SJCRH30 (cell line): ENCODE measurements at regions not wholly inside any gene's neighbourhood (a gene's known extent, or its start where the extent isn't known, plus 50 kb on each side); places are given as distances from the start of the nearest gene placed in this dataset.
"Not testable (repeated sequence)": the region's sequence is repeated elsewhere in the genome, so short reads cannot be mapped to it uniquely, and the experiment has no call there.

ENCODE experiments used
- DNase-seq, 2 experiments: peaks; one replicate each; pipeline ENCODE4 v3.0.0-alpha.2; 2015 to 2020
- H3K27ac ChIP-seq: fragments of 250-450 bp; sonication (Bioruptor Pico); 2 replicates; pipeline ENCODE4 v1.5.1; 2020; ENCODE audit warnings: mild to moderate bottlenecking, moderate library complexity
- H3K27me3 ChIP-seq: fragments of 250-450 bp; sonication (Bioruptor Pico); 2 replicates; pipeline ENCODE4 v1.5.1; 2020; ENCODE audit warnings: mild to moderate bottlenecking, moderate library complexity
- H3K36me3 ChIP-seq: fragments of 250-450 bp; sonication (Bioruptor Pico); 2 replicates; pipeline ENCODE4 v1.5.1; 2020; ENCODE audit warnings: mild to moderate bottlenecking, moderate library complexity
- H3K4me1 ChIP-seq: fragments of 250-450 bp; sonication (Bioruptor Pico); 2 replicates; pipeline ENCODE4 v1.5.1; 2020; ENCODE audit warnings: mild to moderate bottlenecking, moderate library complexity
- H3K4me3 ChIP-seq: fragments of 250-450 bp; sonication (Bioruptor Pico); 2 replicates; pipeline ENCODE4 v1.5.1; 2020; ENCODE audit warnings: mild to moderate bottlenecking, moderate library complexity
- H3K9me3 ChIP-seq: fragments of 250-450 bp; sonication (Bioruptor Pico); replicated peaks from 2 replicates; pipeline ENCODE4 v1.5.1; 2020; ENCODE audit warnings: mild to moderate bottlenecking, moderate library complexity

- Histone ChIP-seq H3K27me3 (peaks cover 5% of the 10 kb centered on the region), H3K36me3 (no peaks in the 10 kb centered on the region), H3K4me3 (no peak overlapping the region), H3K27ac (no peak overlapping the region), H3K4me1 (no peaks in the 10 kb centered on the region), H3K9me3 (no peaks in the 10 kb centered on the region; the same call in 1 of the 2 replicates)
- no peak for DNase-seq
Observed at GRCh38 chr3:26029321-26029720, 239.4 kb downstream of the OXSM start.

DNA sequence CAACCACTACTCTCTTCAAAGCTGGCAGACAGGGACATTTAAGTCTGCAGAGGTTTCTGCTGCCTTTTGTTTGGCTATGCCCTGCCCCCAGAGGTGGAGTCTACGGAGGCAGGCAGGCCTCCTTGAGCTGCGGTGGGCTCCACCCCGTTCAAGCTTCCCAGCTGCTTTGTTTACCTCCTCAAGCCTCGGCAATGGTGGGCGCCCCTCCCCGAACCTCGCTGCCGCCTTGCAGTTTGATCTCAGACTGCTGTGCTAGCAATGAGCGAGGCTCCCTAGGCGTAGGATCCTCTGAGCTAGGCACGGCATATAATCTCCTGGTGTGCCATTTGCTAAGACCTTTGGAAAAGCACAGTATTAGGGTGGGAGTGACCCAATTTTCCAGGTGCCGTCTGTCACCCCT is 252.2 kb downstream of the OXSM start:
- not testable (repeated sequence) for H3K9me3 ChIP-seq, H3K27ac ChIP-seq, H3K4me3 ChIP-seq, H3K36me3 ChIP-seq, H3K27me3 ChIP-seq, DNase-seq, H3K4me1 ChIP-seq

GRCh38 chr3:26049951-26050350 is 260.1 kb downstream of the OXSM start:
- no peak for DNase-seq
- no peaks in the 10 kb centered on the region for H3K36me3 ChIP-seq
- H3K4me3 ChIP-seq, result no peak overlapping the region
- no peak overlapping the region for H3K27ac ChIP-seq
- no peaks in the 10 kb centered on the region for H3K27me3 ChIP-seq
- no peaks in the 10 kb centered on the region for H3K4me1 ChIP-seq
- H3K9me3 ChIP-seq, result no peaks in the 10 kb centered on the region

DNA sequence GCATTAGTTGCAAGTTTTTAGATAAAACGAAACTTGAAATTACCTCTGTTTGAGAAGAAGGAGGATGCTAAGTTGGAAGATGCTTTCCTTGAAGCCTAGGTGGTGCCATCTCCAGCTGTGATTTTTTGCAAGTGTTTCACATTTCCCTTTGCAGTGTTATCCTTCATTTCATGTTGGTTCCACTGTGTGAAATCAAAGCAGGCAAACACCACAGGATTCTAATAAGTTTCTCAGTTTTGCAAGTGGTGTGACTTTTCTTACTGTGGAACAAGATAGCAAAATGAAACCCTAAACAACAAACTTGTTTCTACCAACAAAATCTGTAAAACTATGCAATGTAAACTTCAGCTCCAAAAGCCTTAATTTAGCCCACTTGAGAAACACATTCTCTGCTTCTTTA is 260.9 kb downstream of the OXSM start:
- no peaks in the 10 kb centered on the region for H3K4me1 ChIP-seq
- no peak for DNase-seq

DNA sequence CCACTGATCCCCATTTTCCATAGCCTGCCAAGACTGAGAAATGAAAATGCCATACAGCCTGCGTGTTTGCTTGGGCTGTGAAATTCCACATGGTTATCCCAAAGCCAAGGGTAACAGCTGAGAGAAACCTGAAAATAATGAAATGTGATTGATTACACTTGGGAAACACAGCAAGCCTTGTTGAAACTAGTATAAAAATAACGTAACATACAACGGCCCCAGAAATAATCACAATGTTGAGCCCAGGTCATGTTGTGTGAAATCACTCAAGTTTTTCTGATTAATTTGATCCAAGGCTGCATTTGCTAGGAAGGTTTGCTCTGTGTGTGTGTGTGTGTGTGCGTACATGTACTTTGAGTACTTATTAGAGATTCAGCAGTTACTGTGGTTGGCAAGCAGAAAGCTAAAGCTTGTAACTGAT is 269.0 kb downstream of the OXSM start:
- H3K36me3 ChIP-seq, result no peaks in the 10 kb centered on the region
- H3K4me3 ChIP-seq, result no peak overlapping the region
- no peak overlapping the region for H3K27ac ChIP-seq
- DNase-seq, result no peak
- no peaks in the 10 kb centered on the region for H3K4me1 ChIP-seq
- H3K9me3 ChIP-seq, result no peaks in the 10 kb centered on the region
- H3K27me3 ChIP-seq, result peaks cover 14% of the 10 kb centered on the region

More for the DNA sequence above, 260.9 kb downstream of the OXSM start:
- Histone ChIP-seq H3K36me3 (no peaks in the 10 kb centered on the region), H3K4me3 (no peak overlapping the region), H3K27me3 (no peaks in the 10 kb centered on the region), H3K9me3 (no peaks in the 10 kb centered on the region), H3K27ac (no peak overlapping the region)

DNA sequence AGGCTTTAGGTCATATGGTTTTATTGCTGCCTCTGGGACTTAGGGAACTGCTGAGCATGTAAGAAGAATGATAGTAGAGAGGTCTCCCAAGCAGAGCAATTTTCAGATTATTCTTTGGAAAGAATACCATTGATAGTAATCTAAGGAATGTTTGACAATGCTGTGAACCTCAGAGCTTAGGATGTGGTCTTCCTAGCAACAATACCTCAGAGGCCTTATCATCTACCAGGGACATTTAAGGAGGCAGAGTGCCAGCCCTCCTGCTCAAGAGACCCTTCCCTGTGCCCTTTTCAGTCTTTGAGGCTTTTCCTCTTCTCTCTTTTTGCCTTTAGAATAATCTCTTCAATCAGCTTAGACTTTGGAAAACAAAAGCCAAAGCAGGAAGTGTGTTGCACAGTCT is 272.1 kb downstream of the OXSM start:
- Histone ChIP-seq H3K4me1 (no peaks in the 10 kb centered on the region), H3K36me3 (no peaks in the 10 kb centered on the region), H3K27me3 (peaks cover 13% of the 10 kb centered on the region), H3K27ac (no peak overlapping the region), H3K9me3 (no peaks in the 10 kb centered on the region), H3K4me3 (no peak overlapping the region)
- DNase-seq, result no peak

GRCh38 chr3:26064297-26064696 is 274.4 kb downstream of the OXSM start:
- Histone ChIP-seq H3K27me3 (peaks cover 3% of the 10 kb centered on the region; the same call in 1 of the 2 replicates), H3K9me3 (no peaks in the 10 kb centered on the region), H3K27ac (no peak overlapping the region), H3K4me3 (no peak overlapping the region), H3K4me1 (no peaks in the 10 kb centered on the region), H3K36me3 (no peaks in the 10 kb centered on the region)
- no peak for DNase-seq

DNA sequence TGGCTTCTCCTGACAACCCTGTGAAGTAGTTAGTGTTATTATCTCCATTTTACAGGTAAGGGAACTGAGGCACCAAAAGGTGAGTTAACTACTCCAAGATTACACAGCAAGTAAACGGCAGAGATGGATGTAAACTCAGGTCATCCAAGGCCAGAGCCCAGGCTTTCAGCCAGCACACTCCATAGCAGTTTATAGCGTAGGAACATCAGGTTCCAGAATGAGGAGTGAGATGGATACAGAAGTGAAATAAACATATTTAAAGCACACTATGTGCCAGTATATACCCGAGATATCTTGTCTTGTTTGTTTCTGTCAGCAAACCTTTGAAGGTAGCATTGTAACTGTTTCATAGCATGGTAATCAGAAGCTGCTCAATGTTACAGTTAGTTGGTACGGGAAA is 279.0 kb downstream of the OXSM start:
- Histone ChIP-seq H3K4me1 (no peaks in the 10 kb centered on the region), H3K4me3 (no peak overlapping the region), H3K27me3 (no peaks in the 10 kb centered on the region), H3K9me3 (no peaks in the 10 kb centered on the region), H3K27ac (no peak overlapping the region), H3K36me3 (no peaks in the 10 kb centered on the region)
- no peak for DNase-seq

- Histone ChIP-seq H3K27ac (no peak overlapping the region), H3K9me3 (no peaks in the 10 kb centered on the region), H3K27me3 (no peaks in the 10 kb centered on the region), H3K36me3 (no peaks in the 10 kb centered on the region), H3K4me3 (no peak overlapping the region), H3K4me1 (no peaks in the 10 kb centered on the region)
- no peak for DNase-seq
Observed at GRCh38 chr3:26070854-26071253, 281.0 kb downstream of the OXSM start.

DNA sequence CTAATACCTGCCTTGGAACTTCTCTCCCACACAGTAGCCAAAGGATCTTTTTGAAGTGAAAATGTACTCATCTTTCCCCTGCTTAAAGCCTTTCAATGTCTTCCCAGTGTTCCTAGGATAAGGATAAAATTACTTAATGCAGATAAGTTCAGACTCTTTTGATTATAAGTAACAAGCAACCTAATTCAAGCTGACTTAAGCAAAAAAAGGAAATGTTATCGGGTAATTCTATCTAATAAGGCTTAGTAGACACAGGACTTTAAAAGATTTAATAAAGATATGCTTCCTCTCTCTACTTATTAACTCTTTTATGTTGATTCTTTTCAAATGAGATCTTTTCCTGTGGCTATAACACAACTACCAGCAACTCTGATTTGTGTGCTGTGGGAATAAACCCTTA is 284.2 kb downstream of the OXSM start:
- H3K4me1 ChIP-seq, result no peaks in the 10 kb centered on the region
- H3K9me3 ChIP-seq, result no peaks in the 10 kb centered on the region
- H3K4me3 ChIP-seq, result no peak overlapping the region
- no peak for DNase-seq
- no peaks in the 10 kb centered on the region for H3K27me3 ChIP-seq
- H3K36me3 ChIP-seq, result no peaks in the 10 kb centered on the region
- H3K27ac ChIP-seq, result no peak overlapping the region

DNA sequence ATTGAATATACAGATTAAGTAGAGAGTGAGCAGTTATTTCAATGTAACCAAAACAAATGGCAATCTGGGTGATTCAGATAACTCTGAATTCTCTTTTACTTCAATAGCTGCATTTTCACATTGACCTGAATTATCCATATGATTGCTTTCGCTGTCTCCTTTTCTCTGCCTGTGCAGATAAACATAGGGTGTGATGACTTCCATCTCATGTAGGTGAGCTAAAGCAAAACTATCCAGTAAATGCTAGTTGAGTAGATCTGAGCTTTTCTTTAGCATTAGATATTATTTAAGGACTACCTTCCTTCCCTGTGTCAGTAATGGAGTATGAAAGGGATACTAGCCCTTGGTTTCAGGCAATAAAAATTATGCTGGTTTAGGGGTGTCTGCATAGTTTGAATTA is 288.6 kb downstream of the OXSM start:
- Histone ChIP-seq H3K36me3 (no peaks in the 10 kb centered on the region), H3K4me1 (no peaks in the 10 kb centered on the region)
- no peak for DNase-seq

GRCh38 chr3:26081166-26081565 is 291.3 kb downstream of the OXSM start:
- Histone ChIP-seq H3K9me3 (no peaks in the 10 kb centered on the region), H3K4me1 (no peaks in the 10 kb centered on the region), H3K36me3 (no peaks in the 10 kb centered on the region), H3K4me3 (no peak overlapping the region), H3K27me3 (no peaks in the 10 kb centered on the region), H3K27ac (no peak overlapping the region)
- no peak for DNase-seq

More for the DNA sequence above, 288.6 kb downstream of the OXSM start:
- no peak overlapping the region for H3K4me3 ChIP-seq
- H3K27ac ChIP-seq, result no peak overlapping the region
- no peaks in the 10 kb centered on the region for H3K27me3 ChIP-seq
- no peaks in the 10 kb centered on the region for H3K9me3 ChIP-seq

DNA sequence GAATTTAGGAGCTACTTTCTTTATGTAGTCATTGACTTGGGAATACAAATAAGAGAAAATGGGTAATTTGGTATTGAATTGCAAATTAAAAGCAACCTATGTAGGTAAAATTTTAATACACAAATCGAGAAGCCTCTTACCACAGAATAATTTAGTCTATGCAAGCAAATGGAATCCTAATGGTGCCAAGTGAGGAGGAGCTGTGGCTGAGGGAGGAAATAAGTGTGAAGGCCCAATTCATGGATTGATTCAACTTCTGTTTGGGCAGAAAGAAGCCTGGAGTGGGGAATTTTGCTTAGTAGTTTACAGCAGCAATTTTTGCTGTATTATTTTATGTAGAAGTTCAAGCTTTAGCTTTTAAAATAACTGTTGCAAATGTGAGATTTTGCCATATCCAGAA is 291.9 kb downstream of the OXSM start:
- Histone ChIP-seq H3K27ac (no peak overlapping the region), H3K4me1 (no peaks in the 10 kb centered on the region), H3K9me3 (no peaks in the 10 kb centered on the region), H3K4me3 (no peak overlapping the region), H3K27me3 (no peaks in the 10 kb centered on the region), H3K36me3 (no peaks in the 10 kb centered on the region)
- no peak for DNase-seq

- Histone ChIP-seq H3K36me3 (no peaks in the 10 kb centered on the region), H3K4me1 (no peaks in the 10 kb centered on the region), H3K27ac (no peak overlapping the region), H3K27me3 (no peaks in the 10 kb centered on the region), H3K4me3 (no peak overlapping the region), H3K9me3 (no peaks in the 10 kb centered on the region)
- no peak for DNase-seq
Observed at GRCh38 chr3:26082911-26083310, 293.0 kb downstream of the OXSM start.

- Histone ChIP-seq H3K9me3 (no peaks in the 10 kb centered on the region), H3K27me3 (no peaks in the 10 kb centered on the region), H3K4me1 (no peaks in the 10 kb centered on the region), H3K4me3 (no peak overlapping the region), H3K27ac (no peak overlapping the region), H3K36me3 (no peaks in the 10 kb centered on the region)
- no peak for DNase-seq
Observed at GRCh38 chr3:26084629-26085028, 294.7 kb downstream of the OXSM start.

GRCh38 chr3:26087751-26088150 is 297.9 kb downstream of the OXSM start:
- Histone ChIP-seq H3K36me3 (no peaks in the 10 kb centered on the region), H3K27me3 (no peaks in the 10 kb centered on the region), H3K4me1 (no peaks in the 10 kb centered on the region), H3K4me3 (no peak overlapping the region), H3K27ac (no peak overlapping the region), H3K9me3 (no peaks in the 10 kb centered on the region)
- DNase-seq, result no peak

- H3K9me3 ChIP-seq, result no peaks in the 10 kb centered on the region
- H3K4me3 ChIP-seq, result no peak overlapping the region
- H3K4me1 ChIP-seq, result no peaks in the 10 kb centered on the region
- H3K27me3 ChIP-seq, result no peaks in the 10 kb centered on the region
- no peak overlapping the region for H3K27ac ChIP-seq
- H3K36me3 ChIP-seq, result no peaks in the 10 kb centered on the region
- DNase-seq, result no peak
Observed at GRCh38 chr3:26089249-26089648, 299.4 kb downstream of the OXSM start.
